Panc1 (cell line): ENCODE measurements at regions not wholly inside any gene's neighbourhood (a gene's known extent, or its start where the extent isn't known, plus 50 kb on each side); places are given as distances from the start of the nearest gene placed in this dataset.

Experiments
- CTCF ChIP-seq: fragments of 450-650 bp; IDR thresholded peaks from 2 replicates; pipeline ENCODE4 v1.5.1; 2017; ENCODE audit warnings: mild to moderate bottlenecking
- POLR2AphosphoS5 ChIP-seq: IDR thresholded peaks from 2 replicates; pipeline ENCODE4 v1.6.1; 2012; ENCODE audit warnings: mild to moderate bottlenecking, low read depth, low read length, moderate library complexity

- TF ChIP-seq CTCF (no peak), POLR2AphosphoS5 (no peak)
Measured at GRCh38 chr13:105251293-105251692, 1284.2 kb downstream of the EFNB2 start.
